LNCaP clone FGC (cell line): ENCODE measurements at regions not wholly inside any gene's neighbourhood (a gene's known extent, or its start where the extent isn't known, plus 50 kb on each side); places are given as distances from the start of the nearest gene placed in this dataset.

Experiments
- DNase-seq: peaks from one replicate; pipeline ENCODE4 v3.0.0-alpha.2; 2011; ENCODE audit warnings: low read depth
- H3K4me3 ChIP-seq: 2 replicates; pipeline ENCODE4 v1.5.1; 2011; ENCODE audit warnings: mild to moderate bottlenecking, low read depth, low read length, control low read depth
- CTCF ChIP-seq: IDR thresholded peaks from 2 replicates; pipeline ENCODE4 v1.5.1; 2012; ENCODE audit warnings: mild to moderate bottlenecking; ENCODE audit not compliant: control insufficient read depth, insufficient read depth; ENCODE audit errors: extremely low read depth

- H3K4me3 ChIP-seq, result no peak overlapping the region
- TF ChIP-seq CTCF, result no peak
- DNase-seq, result no peak
These were observed 1107.8 kb upstream of the SEMA6A start for GRCh38 chr5:117682416-117682815.

GRCh38 chr5:117681431-117682254, 1107.0 kb upstream of the SEMA6A start:
- no peak overlapping the region for H3K4me3 ChIP-seq
- no peak for DNase-seq
- TF ChIP-seq CTCF, result no peak

- no peak for DNase-seq
- no peak overlapping the region for H3K4me3 ChIP-seq
- no peak for TF ChIP-seq CTCF
These were observed 1105.8 kb upstream of the SEMA6A start for GRCh38 chr5:117680426-117680825.

GRCh38 chr5:117679046-117679445, 1104.4 kb upstream of the SEMA6A start:
- no peak for TF ChIP-seq CTCF
- no peak for DNase-seq
- no peak overlapping the region for H3K4me3 ChIP-seq

- H3K4me3 ChIP-seq, result no peak overlapping the region
- TF ChIP-seq CTCF, result no peak
- DNase-seq, result no peak
These were observed 1101.0 kb upstream of the SEMA6A start for GRCh38 chr5:117675646-117676045.

- DNase-seq, result no peak
- TF ChIP-seq CTCF, result no peak
- no peak overlapping the region for H3K4me3 ChIP-seq
These were observed 1096.9 kb upstream of the SEMA6A start for GRCh38 chr5:117671551-117671950.

- H3K4me3 ChIP-seq, result no peak overlapping the region
- DNase-seq, result no peak
- TF ChIP-seq CTCF, result no peak
These were observed 1092.5 kb upstream of the SEMA6A start for GRCh38 chr5:117667105-117667504.
